Stimulated activated CD8-positive, alpha-beta memory T cell treated with anti-CD3 and anti-CD28 coated beads, Interleukin-4, amount 100 ng/mL, for 48 hours (primary cell): ENCODE measurements at regions not wholly inside any gene's neighbourhood (a gene's known extent, or its start where the extent isn't known, plus 50 kb on each side); places are given as distances from the start of the nearest gene placed in this dataset.

Source experiments
- DNase-seq: peaks from one replicate; pipeline ENCODE4 v3.0.0-alpha.2; 2020

DNA sequence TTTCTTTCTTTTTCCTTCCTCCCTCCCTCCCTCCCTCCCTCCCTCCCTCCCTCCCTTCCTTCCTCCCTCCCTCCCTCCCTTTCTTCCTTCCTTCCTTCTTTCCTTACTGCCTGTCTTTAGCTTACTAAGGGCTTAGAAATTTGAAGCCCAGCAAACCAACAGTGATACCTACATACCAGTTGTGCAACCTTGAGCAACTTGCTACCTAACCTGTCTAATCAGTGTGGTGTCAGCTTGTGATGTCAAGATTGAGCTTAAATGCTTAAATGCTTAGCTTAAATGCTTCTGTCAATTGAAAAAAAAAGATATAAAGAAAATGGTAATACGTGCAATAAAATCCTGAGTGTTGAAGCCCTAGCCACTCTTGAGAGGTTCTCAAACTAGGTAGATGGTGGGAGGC lies 728.6 kb downstream of the TRIML1 start:
- no peak for DNase-seq

DNA sequence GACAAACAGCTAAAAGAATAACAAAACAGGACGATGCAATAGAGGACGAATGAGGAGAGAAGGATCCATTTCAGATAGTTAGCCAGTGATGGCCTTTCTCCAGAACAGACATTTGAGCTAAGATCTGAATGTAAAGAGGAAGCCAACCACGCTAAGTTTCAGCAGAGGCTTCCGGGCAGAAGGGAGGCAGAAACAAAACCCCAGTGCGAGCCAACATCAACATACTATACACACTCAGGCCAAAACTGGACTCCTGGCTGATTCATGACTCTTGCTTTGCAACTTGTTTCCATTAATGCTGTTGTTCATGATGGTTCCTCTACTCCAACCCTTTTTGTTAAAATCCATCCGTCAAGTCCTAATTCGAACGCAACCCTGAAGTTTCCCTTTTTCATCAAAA lies 730.3 kb downstream of the TRIML1 start:
- DNase-seq: no peak

DNA sequence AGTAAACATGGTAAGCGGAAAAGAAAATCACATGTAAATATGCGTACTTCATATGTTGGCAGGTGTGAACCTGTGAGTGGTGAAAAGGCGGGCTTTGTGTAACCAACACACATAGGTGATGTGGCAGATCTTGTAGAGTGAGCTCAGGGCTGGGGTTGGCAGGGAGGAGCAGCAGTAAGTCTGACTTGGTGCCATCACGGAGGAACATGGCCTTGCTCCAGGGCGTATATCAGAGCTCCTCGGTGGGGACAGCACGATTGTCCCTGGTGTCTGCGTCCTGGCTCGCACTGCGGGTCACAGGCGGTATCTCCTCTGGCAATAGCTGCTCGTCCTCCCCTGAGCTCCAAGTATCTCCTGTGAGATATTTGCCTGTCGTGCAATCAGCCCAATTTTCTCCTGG lies 733.6 kb downstream of the TRIML1 start:
- DNase-seq: no peak

DNA sequence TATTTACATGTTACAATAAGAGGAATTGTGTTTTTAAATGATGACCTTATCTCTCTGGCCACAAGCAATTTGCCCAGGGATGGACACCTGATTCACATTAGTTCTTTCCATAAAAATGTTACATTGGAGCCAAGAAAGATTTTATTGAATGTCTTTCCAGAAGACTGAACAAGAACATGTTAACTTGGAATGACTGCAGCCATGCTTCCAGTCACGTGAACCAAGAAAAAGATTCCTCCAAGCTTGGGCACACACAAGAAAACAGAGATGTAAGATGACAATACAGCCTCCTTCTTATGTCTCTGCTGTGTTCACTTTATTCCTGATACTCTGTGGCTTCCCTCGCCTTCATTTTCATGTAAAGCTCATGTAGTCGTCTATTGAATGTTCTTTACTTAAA lies 737.6 kb downstream of the TRIML1 start:
- DNase-seq: no peak

DNA sequence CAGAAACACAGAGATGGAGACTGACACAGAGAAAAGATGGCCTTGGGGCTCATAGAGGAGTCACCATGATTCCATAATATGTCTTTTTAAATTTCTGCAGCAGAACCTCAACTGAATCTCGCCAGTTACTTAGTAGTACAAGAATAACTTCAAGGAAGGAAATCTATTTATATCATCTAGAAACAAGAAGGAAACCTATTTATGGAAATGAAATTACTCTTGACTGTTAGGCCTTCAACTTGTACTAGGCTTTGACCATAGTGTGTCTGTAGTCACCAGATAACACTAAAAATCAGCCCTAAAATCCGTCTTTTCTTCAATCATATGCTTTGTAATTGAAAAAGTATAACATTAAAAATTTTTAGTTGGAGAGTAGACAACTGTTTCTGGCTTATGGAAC lies 740.4 kb downstream of the TRIML1 start:
- no peak for DNase-seq

DNA sequence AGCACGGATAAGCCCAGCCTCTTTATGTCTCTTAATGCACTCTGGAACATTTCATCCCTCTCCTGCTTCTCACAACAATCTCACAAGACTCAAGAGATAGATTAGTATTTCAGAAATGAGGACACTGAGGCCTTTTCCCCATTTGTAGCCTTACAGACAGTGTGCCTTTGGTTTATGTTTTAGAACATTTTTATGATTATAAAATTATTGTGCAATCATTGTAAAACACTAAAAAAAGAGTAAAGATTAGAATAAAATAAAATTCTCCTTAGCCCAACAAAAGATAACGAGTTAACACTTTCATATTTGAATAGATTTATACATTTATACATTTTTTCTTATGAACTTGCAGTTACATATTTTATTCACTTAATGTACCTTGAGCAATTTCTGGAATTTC lies 748.7 kb downstream of the TRIML1 start:
- DNase-seq: no peak

DNA sequence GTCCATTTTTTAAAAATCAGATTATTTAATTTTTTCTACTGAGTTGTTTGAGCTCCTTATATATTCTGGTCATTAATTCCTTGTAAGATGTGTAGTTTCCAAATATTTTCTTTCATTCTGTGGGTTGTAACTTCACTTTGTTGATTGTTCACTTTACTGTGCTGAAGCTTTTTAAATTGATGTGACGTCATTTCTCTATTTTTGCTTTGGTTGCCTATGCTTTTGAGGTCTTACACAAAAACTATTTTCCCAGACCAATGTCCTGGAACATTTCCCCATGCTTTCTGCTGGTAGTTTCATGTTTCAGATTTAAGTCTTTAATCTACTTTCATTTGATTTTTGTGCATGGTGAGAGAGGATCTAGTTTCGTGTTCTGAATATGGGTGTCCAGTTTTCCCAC lies 753.6 kb downstream of the TRIML1 start:
- no peak for DNase-seq

DNA sequence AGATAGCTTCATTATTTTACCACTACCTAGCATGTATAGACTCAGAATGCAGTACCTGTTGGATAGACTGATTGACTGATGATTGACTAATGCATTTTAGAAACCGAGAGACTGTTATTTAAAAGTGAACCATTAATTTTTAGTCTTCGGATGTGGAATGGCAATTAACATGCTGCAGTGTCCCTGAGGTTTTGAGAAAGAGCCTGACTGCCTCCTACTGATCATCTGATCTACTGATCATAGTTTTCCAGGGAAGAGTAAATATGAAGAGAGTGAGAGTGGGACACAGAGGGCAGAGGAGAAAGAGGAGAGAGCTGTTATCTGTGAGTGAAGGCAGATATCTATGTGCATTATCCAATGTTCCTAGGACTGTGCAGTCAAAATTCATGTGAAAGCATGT lies 764.7 kb downstream of the TRIML1 start:
- no peak for DNase-seq

DNA sequence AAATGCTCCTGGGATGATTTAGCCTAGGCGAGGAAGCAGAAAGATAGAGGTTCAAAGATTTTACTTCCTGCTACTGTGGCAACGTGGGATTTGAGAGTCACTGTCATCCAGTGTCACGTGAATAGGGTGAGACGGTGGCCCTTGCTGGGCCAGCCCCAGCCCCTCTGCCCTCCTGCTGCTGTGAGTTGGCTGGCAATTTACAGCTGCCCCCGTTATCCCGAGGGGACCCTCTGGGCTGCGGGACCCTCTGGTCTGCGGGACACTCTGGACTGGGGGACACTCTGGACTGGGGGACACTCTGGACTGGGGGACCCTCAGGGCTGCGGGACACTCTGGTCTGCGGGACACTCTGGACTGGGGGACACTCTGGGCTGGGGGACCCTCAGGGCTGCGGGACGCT lies 765.4 kb downstream of the TRIML1 start:
- no peak for DNase-seq

DNA sequence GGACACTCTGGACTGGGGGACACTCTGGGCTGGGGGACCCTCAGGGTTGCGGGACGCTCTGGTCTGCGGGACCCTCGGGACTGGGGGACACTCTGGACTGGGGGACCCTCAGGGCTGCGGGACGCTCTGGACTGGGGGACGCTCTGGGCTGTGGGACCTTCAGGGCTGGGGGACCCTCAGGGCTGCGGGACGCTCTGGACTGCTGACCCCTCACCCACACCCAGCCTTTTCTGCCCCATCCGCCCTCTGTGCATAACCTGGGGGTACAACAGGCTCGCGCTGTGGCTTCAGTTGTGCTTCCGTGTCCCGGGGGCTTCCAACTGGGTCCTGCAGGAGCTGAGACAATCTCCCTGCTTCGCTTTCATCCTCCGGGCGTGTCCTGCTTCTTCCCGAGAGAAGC lies 766.0 kb downstream of the TRIML1 start:
- DNase-seq: no peak

DNA sequence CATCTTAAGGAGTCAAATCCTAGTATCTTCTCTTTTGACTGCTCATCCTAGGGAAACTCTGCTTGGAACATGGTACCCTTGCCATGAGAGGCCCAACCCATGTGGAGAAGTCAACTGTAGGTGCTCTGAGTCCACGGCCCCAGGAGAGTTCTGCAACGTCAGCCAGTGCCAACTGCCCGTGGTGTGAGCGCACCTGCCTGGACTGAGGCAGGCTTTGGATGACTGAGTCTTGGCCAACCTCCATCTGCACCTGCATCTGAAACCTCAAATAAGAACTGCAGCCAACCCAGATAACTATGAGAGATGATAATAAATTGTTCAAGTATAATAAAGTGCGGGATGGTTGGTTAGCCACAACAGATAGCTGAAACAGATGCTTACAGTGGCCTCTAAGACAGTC lies 772.0 kb downstream of the TRIML1 start:
- no peak for DNase-seq

DNA sequence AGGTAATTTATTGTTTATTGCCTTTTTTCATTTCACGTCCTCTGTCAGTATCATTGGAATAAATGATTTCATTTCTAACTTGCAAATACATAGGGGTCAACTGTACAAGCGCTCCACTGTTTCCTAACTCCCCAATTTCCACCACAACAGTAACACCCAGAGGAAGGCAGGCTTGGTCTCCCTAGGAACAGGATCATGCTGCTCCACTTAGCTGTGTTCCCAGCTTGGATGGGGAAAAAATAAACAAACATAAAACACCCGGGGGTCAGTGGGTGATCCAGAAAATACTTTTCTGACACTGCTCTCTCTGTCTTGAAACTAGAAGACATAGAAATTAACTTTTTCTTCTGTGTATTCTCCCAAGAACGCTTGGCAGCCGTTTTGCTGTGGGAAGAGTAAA lies 772.5 kb downstream of the TRIML1 start:
- no peak for DNase-seq

DNA sequence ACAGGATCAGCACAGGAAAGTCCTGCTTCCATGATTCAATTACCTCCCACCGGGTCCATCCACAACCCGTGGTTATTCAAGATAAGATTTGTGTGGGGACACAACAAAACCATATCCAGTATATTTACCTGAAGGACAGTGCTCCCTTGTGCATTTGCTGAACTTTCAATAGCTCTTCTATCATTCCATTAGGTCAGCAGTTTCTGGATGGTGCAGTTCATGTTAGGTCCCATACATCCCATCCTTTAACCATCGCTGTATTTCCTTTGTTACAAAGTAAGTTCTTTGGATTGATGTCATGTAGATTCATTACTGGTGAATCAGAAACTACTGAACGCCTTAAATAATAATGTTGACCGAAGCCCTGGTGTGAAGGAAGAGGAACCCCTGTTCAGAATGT lies 775.9 kb downstream of the TRIML1 start:
- no peak for DNase-seq

DNA sequence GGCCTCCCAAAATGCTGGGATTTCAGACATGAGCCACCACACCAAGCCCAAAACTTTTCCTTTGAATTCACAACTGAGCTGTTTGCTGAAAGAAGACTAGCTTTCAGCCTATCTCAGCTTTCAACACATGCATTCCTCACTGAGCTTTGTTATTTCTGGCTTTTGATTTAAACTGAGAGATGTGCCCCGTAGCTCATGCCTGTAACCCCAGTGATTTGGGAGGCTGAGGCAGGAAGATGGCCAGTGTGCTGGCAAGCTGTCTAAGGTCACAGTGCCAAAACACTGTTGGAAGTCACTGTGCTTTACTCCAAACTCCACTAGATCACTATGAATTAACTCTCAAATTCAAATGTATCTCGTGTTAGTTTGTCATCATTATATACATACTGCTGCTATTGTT lies 779.5 kb downstream of the TRIML1 start:
- DNase-seq: no peak

DNA sequence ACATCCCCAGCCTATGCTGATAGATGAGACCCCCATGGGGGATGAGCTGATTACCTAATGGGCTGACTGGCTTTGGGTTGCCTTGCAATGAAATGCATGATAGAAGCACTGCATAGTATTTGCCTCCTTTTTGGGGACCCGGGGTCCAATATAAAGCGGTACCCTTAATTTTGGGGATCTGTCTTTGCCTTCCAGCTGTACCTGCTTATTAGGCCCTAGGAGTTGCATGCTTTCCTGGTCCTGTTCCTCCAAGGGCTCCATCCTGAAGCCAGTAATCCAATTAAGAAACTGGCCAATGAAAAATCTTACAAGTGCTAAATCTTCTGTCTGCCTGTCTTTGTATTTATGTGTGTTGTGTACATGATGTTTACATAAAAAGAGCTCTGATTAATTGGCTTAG lies 791.6 kb downstream of the TRIML1 start:
- DNase-seq: peak; percentile 24

DNA sequence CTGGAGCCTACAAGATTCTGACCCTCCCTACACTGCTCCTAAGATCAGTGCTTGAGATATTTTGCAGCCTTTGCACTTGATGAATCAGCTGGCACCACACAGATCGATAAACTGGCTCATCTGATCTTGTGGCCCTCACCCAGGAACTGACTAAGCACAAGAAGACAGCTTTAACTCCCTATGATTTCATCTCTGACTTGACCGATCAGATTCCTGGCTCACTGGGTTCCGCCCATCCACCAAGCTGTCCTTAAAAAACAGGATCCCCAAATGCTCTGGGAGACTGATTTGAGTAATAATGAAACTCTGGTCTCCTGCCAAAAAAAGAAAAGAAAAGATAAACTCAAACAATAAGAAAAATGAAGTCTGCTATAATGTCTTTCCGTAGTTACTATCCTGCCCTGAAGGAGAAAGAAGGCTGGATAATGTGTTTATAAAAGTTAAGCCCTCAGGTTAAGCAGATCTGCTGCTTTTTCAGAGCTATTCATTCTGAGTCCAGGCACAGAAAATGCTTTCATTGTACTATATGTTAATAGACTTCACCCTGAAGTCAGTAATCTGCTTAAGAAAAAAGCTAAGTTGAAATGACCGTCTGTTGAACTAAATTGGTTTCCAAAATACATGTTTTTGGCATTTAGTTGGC lies 795.2 kb downstream of the TRIML1 start:
- DNase-seq: no peak

DNA sequence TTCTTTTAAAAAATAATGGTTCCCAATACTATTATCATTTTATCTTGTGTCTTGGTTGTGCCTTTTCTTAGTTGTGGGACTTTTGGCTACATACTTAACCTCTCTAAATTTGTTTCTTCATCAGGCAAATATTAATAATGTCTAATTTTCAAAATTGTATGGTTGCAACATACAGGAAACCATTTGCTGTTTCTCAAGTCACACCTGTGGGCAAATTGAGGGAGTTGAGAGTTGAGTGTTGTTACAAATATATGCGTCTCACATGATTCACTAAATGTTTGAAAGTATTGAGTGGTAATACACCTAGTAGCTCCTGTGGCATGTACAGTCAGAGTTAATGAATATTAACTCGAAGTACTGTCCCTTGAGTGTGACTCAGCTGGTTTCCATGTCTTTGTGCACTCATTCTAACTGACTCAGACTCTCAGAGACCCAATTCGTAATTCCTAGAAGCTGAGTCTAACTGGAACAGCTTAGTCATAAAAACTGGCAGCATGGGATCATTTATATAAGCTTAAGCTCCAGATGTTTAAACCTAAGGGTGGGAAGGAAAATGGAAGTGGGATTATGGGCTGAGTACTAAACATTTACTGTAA lies 802.4 kb downstream of the TRIML1 start:
- DNase-seq: no peak

DNA sequence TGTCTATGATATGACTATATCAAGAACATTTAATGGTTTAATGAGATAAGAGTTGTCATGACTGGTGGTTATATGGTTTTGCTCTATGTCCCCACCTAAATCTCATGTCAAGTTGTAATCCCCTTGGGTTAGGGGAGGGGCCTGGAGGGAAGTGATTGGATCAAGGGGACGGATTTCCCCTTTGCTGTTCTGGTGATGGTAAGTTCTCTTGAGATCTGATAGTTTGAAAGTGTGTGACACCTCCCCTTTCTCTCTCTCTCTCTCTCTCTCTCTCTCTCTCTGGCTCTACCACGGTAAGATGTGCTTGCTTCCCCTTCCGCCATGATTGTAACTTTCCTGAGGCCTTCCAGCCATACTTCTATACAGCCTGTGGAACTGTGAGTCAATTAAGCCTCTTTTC lies 803.4 kb downstream of the TRIML1 start:
- DNase-seq: no peak

DNA sequence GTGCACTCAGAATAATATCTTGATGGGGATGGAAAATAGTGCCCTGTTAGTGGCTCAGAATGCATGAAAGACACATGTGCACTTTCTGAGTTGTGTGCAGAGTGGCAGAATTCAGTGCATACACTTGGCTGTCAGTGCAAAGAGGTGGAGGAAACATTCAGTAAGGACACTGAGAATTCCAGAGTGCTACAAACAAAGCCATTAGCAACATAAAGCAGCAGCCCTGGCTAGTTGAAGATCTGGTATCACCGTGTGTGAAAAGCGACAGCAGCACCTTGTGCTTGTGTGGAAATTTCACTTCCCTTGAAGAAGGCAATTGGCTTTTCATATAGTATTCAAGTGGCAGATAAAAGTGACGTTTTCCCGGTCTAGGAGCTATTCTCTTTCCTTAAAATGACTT lies 810.4 kb downstream of the TRIML1 start:
- no peak for DNase-seq

DNA sequence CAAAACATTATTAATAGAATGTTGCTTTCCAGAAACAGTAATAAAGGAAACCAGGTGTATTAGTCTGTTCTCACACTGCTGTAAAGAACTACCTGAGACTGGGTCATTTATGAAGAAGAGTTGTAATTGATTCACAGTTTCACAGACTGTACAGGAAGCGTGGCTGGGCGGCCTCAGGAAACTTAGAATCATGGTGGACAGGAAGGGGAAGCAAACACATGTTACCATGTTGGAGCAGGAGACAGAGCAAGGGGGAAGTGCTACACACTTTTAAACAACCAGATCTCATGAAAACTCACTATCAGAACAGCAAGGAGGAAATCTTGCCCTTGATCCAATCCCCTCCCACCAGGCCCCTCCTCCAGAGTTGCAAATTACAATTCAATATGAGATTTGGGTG lies 815.8 kb downstream of the TRIML1 start:
- DNase-seq: no peak

DNA sequence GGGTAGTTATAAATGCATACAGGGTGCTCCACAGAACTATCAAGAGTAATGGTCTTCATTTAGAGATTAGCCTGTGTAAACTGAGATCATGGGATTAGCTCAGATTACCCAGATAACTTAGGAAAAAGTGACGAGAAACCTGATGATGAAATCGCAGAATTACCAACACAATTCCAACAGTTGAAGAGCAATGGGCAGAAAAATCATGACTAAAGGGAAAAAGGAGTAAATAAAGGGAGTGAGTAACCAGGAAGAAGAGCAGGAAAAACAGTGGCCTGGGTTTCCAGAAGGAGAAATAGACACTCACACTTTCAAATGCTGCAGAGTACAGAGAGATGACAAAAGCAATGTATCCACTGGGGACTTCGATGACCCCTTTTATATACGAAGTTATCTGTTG lies 817.3 kb downstream of the TRIML1 start:
- DNase-seq: no peak

DNA sequence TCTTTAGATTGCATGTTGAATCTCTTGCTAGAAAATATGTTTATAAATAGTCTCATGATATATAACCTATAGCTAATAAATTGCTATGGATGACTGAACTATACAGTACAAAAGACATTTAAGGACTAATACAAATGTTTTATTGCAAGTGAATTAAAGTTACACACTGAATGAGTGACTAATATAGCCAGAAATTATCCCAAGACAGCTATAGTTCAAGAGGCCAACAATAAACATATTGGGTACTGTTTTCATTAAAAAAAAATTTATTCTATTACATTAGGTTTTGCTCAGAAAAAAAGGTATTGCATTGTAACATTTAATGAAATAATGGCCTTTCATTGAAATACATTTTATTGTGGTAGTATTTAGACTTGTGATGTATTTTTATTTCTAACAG lies 819.1 kb downstream of the TRIML1 start:
- DNase-seq: no peak

DNA sequence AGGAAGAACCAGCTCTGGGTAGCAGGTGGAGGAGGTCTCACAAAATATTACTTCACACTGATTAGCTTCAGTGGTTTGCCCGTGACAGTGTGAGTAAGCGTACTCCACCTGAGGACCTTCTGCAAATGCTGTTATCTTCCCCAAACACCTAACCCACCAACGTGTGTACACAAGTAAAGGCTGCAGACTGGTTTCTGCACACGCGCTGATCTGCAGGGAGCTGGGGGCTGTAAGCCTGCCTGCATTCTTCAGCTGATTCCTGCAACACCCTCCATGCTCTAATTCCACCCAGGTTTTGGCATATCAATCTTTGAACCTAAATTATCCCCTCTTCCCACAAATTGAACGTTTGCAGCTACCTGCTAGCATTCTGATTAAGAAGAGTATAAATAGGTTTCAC lies 820.2 kb downstream of the TRIML1 start:
- DNase-seq: no peak

DNA sequence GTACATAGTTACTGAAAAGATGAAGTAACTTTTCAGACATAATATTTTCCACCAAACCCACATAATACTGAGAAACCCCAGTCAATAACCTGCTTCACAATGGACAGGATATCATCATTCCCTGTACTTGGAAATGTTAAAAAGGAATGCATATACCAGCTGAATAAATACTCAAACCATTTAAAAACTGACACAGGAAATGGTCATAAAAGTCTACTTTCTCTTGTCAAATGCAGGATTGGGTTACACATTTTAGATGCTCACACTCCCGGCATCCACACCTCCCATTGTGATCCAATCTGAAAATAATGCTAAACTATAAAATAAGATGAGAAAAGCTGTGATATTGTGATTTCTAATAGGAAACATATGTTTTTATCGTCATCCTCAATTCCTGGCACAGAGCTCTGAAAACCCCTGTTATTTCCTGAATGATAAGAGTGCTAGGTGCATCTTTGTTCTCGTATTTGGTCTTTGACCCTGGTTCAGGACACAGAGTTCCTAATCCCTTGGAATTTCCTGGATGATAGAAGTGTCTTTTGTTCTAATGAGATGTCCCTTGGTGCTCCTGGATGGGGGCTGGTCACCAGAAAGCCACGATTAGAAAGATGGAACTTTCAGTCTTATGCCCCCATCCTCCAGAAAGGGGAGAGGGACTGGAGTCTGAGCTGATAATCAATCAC lies 821.3 kb downstream of the TRIML1 start:
- DNase-seq: no peak

DNA sequence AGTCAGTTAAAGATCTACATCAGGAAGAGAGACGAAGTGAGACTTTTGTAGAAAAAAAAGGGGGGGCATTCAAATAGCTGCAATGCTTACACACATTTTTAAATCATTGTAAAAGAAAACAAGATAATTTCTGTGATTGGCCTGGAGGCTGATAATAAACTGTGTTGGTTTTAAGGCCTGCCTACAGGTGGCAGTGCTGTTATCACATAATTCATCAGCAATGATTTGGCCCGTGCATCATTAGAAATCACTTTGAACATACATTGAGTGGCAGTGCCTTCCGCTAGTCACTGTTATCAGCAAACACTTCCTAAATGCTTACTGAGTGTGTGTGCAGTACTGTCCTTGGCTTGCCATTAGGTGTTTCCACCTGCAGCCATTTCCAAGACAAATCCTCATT lies 831.9 kb downstream of the TRIML1 start:
- DNase-seq: no peak
